ENCODE measurements at regions not wholly inside any gene's neighbourhood (a gene's known extent, or its start where the extent isn't known, plus 50 kb on each side); places are given as distances from the start of the nearest gene placed in this dataset.

DNA sequence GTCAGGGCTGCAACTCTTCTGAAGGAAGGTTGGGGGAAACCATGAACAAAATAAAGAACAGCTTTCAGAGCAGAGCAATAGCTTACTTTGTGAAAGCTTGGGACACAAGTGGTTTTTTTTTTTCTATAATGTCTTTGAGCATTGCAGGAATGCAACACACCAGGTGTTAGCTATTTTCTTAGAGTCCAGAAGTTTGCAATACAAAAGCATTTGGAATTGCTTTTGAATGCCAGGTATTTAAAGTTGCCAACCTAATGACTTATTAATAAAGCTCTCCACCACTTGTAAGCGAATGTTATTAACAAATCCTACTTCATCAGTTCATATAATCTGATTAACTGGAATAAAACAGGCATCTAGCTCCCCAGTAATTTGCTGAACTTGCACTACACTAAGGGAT, 172.6 kb downstream of the NUFIP1 start:
- no peak overlapping the region for H3K27ac ChIP-seq (ENCODE audit: insufficient read depth, low read depth, low read length)
- H3K36me3 ChIP-seq (ENCODE audit: control insufficient read depth in 2 of 2, extremely low read depth in 1 of 2, insufficient read depth in 2 of 2, low read length in 2 of 2): no peaks in the 10 kb centered on the region
- no peaks in the 10 kb centered on the region for H3K79me2 ChIP-seq (ENCODE audit: control insufficient read depth, insufficient read depth, low read length)
- no peaks in the 10 kb centered on the region for H3K9me1 ChIP-seq (replicated peaks; ENCODE audit: control insufficient read depth, extremely low read depth, insufficient read depth, low read length)
- H3K4me2 ChIP-seq (ENCODE audit: insufficient read depth, low read length): no peak overlapping the region
- H3K9me3 ChIP-seq (replicated peaks; ENCODE audit: control insufficient read depth, insufficient read depth, low read length): no peaks in the 10 kb centered on the region
- BruUV-seq (replicated peaks): no TSS peak
- no peak overlapping the region for H2AFZ ChIP-seq (ENCODE audit: low read depth, low read length)
- intact Hi-C loops (cut with micrococcal nuclease) (loop anchor here (5.0 kb wide), 1 partner anchor 66 kb away; no protein-coding TSS in a partner anchor), dilution Hi-C loops (cut with MboI; ENCODE audit: extremely low pct_ligation_motif_present, low sequenced_read_pairs) (no loop called here)
- DNase-seq (ENCODE audit: low read depth, low spot score) (no peak), FAIRE-seq (no peak)
- no peaks in the 10 kb centered on the region for H3K27me3 ChIP-seq (ENCODE audit: control insufficient read depth in 2 of 2, insufficient read depth in 2 of 2, low read length in 2 of 2)
- no peak overlapping the region for H3K4me3 ChIP-seq (replicated peaks in 1 of 3; ENCODE audit: insufficient read depth in 1 of 3, low read depth in 1 of 3, low read length in 3 of 3)
- peaks cover 23% of the 10 kb centered on the region for H3K4me1 ChIP-seq (ENCODE audit: control insufficient read depth, extremely low read depth, insufficient read depth, low read length)
- no peak overlapping the region for H3K9ac ChIP-seq (replicated peaks; ENCODE audit: extremely low read depth, insufficient read depth, low read length)
- H4K20me1 ChIP-seq (replicated peaks; ENCODE audit: control insufficient read depth, extremely low read depth, insufficient read depth, low read length): no peaks in the 10 kb centered on the region
- ChIA-PET POLR2A (no interaction called here), CTCF (interaction anchor here (0.7 to 1.3 kb wide), 5 partner anchors 11 to 151 kb away, joined by 3 to 4 read pairs (median 3); no protein-coding TSS in a partner anchor)
- no peak for TF ChIP-seq EZH2 (IDR thresholded peaks at IDR 0.05; ENCODE audit: borderline replicate concordance, low read depth, low read length, severe bottlenecking)
- no peak for TF ChIP-seq GATA2 (IDR thresholded peaks at IDR 0.05; ENCODE audit: insufficient read depth, insufficient read length, low read depth, low read length)
- TF ChIP-seq POLR2AphosphoS5 (IDR thresholded peaks at IDR 0.05; ENCODE audit: insufficient read depth, low read depth, low read length): no peak
- no peak for TF ChIP-seq MYC (IDR thresholded peaks at IDR 0.05; ENCODE audit: low read depth, low read length)
- TF ChIP-seq POLR2A (IDR thresholded peaks at IDR 0.05; ENCODE audit: low read depth, low read length): no peak
- TF ChIP-seq, protein P1, sequence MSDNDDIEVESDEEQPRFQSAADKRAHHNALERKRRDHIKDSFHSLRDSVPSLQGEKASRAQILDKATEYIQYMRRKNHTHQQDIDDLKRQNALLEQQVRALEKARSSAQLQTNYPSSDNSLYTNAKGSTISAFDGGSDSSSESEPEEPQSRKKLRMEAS (IDR thresholded peaks at IDR 0.05; ENCODE audit: insufficient read depth, insufficient read length): no peak
- TF ChIP-seq, protein P2, sequence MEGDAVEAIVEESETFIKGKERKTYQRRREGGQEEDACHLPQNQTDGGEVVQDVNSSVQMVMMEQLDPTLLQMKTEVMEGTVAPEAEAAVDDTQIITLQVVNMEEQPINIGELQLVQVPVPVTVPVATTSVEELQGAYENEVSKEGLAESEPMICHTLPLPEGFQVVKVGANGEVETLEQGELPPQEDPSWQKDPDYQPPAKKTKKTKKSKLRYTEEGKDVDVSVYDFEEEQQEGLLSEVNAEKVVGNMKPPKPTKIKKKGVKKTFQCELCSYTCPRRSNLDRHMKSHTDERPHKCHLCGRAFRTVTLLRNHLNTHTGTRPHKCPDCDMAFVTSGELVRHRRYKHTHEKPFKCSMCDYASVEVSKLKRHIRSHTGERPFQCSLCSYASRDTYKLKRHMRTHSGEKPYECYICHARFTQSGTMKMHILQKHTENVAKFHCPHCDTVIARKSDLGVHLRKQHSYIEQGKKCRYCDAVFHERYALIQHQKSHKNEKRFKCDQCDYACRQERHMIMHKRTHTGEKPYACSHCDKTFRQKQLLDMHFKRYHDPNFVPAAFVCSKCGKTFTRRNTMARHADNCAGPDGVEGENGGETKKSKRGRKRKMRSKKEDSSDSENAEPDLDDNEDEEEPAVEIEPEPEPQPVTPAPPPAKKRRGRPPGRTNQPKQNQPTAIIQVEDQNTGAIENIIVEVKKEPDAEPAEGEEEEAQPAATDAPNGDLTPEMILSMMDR (IDR thresholded peaks at IDR 0.05; ENCODE audit: extremely low read depth in 1 of 2, insufficient read depth in 1 of 2, low read depth in 1 of 2, low read length in 2 of 2): no peak
- TF ChIP-seq FOS (IDR thresholded peaks at IDR 0.05; ENCODE audit: borderline replicate concordance, insufficient read depth, low read length): no peak
- no peak for TF ChIP-seq JUN (IDR thresholded peaks at IDR 0.05; ENCODE audit: borderline replicate concordance, insufficient read depth, insufficient read length, low read depth)
